Fibroblast of pulmonary artery (primary cell): ENCODE measurements at regions not wholly inside any gene's neighbourhood (a gene's known extent, or its start where the extent isn't known, plus 50 kb on each side); places are given as distances from the start of the nearest gene placed in this dataset.

Experiments used
- DNase-seq: peaks from one replicate; pipeline ENCODE4 v3.0.0-alpha.2; 2010; ENCODE audit warnings: low read depth
- H3K4me3 ChIP-seq: replicated peaks from 2 replicates; pipeline ENCODE4 v1.5.1; 2011; ENCODE audit warnings: low read depth, mild to moderate bottlenecking, control low read depth, low read length, moderate library complexity
- CTCF ChIP-seq: IDR thresholded peaks from 2 replicates; pipeline ENCODE4 v1.5.1; 2011; ENCODE audit warnings: mild to moderate bottlenecking, control low read depth, low read length, inconsistent platforms; ENCODE audit errors: missing control alignments

GRCh38 chr1:175877939-175878737 is 134.7 kb upstream of the TNR start:
- no peak for TF ChIP-seq CTCF
- no peak for DNase-seq
- no peak overlapping the region for H3K4me3 ChIP-seq

- no peak for DNase-seq
- TF ChIP-seq CTCF, result no peak
These were observed 132.2 kb upstream of the TNR start for GRCh38 chr1:175875556-175875955.

GRCh38 chr1:175874081-175874480 is 130.7 kb upstream of the TNR start:
- TF ChIP-seq CTCF, result no peak
- no peak for DNase-seq
- no peak overlapping the region for H3K4me3 ChIP-seq

More at GRCh38 chr1:175875556-175875955, 132.2 kb upstream of the TNR start:
- no peak overlapping the region for H3K4me3 ChIP-seq

DNA sequence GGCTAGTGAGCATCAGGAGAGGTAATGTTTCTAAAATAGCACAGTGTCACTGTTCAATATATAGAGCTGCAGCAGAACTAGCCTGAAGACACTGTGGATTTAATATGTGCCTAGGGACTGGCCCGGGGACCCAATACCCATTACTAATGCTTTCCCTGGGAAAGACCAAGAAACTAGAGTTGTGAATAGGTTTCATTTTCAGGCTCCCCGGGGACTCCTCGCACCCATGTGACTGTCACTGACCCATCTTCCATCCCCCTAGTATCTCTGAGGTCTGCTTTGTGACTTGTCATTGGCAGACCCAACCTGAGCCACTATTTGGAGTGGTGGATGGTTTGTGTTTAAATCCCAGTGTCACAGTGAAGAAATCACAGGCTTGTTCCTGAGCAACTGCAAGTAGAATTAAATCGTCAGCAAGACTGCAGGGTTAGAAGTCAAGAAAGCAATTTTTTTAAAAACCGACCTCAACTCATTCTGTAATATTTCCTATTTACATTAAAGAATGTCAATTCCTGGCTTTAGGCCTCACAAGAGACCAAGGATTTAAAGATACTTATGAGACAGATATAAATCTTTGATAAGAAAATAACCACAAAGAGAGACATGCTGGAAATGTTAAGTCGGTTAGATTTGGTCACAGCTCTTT is 130.0 kb upstream of the TNR start:
- no peak for DNase-seq
- no peak for TF ChIP-seq CTCF
- H3K4me3 ChIP-seq, result no peak overlapping the region

- no peak for TF ChIP-seq CTCF
These were observed 129.2 kb upstream of the TNR start for GRCh38 chr1:175872588-175872987.

GRCh38 chr1:175871647-175872046 is 128.3 kb upstream of the TNR start:
- TF ChIP-seq CTCF, result no peak
- no peak overlapping the region for H3K4me3 ChIP-seq
- DNase-seq, result no peak

More at GRCh38 chr1:175872588-175872987, 129.2 kb upstream of the TNR start:
- H3K4me3 ChIP-seq, result no peak overlapping the region
- no peak for DNase-seq

GRCh38 chr1:175870217-175870616 is 126.8 kb upstream of the TNR start:
- TF ChIP-seq CTCF, result no peak
- no peak for DNase-seq
- no peak overlapping the region for H3K4me3 ChIP-seq
